ENCODE measurements at regions not wholly inside any gene's neighbourhood (a gene's known extent, or its start where the extent isn't known, plus 50 kb on each side); places are given as distances from the start of the nearest gene placed in this dataset.

DNA sequence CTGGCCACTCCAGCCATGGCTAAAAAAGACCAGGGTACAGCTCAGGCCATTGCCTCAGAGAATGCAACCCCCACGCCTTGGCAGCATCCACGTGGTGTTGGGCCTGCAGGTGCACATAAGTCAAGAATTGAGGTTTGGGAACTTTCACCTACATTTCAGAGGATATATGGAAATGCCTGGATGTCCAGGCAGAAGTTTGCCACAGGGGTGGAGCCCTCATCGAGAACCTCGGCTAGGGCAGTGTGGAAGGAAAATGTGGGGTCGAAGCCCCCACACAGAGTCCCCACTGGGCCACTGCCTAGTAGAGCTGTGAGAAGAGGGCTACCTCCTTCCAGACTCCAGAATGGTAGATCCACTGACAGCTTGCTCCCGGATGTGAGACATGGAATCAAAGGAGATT lies 477.3 kb downstream of the LPIN1 start:
- Histone ChIP-seq H3K27ac (no peak overlapping the region), H3K4me3 (no peak overlapping the region)
- TF ChIP-seq, protein P1, sequence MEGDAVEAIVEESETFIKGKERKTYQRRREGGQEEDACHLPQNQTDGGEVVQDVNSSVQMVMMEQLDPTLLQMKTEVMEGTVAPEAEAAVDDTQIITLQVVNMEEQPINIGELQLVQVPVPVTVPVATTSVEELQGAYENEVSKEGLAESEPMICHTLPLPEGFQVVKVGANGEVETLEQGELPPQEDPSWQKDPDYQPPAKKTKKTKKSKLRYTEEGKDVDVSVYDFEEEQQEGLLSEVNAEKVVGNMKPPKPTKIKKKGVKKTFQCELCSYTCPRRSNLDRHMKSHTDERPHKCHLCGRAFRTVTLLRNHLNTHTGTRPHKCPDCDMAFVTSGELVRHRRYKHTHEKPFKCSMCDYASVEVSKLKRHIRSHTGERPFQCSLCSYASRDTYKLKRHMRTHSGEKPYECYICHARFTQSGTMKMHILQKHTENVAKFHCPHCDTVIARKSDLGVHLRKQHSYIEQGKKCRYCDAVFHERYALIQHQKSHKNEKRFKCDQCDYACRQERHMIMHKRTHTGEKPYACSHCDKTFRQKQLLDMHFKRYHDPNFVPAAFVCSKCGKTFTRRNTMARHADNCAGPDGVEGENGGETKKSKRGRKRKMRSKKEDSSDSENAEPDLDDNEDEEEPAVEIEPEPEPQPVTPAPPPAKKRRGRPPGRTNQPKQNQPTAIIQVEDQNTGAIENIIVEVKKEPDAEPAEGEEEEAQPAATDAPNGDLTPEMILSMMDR (IDR thresholded peaks at IDR 0.05), result no peak
- DNase-seq (ENCODE audit: low spot score), result no peak

DNA sequence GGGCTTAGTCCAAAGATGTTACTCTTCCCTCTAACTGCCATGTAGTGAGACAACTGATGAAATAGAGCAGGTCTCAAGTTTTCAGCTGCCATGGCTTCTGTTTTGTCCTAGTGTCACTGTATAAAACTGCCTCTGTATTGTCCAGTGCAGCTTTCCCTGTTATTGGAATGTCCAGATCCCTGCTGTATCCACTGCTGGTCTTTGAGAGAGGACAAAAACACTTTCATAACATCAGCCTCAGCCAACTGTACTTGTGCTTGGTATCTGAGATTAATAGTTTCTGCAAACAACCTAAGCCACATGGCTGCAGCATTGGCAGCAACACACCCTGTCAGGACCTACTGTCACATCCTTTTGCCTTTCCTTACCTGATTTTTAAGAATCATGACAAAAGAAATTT lies 480.2 kb downstream of the LPIN1 start:
- no peak overlapping the region for H3K4me3 ChIP-seq
- TF ChIP-seq, protein P1 (IDR thresholded peaks at IDR 0.05), result no peak
- DNase-seq (ENCODE audit: low spot score), result no peak
- no peak overlapping the region for H3K27ac ChIP-seq

DNA sequence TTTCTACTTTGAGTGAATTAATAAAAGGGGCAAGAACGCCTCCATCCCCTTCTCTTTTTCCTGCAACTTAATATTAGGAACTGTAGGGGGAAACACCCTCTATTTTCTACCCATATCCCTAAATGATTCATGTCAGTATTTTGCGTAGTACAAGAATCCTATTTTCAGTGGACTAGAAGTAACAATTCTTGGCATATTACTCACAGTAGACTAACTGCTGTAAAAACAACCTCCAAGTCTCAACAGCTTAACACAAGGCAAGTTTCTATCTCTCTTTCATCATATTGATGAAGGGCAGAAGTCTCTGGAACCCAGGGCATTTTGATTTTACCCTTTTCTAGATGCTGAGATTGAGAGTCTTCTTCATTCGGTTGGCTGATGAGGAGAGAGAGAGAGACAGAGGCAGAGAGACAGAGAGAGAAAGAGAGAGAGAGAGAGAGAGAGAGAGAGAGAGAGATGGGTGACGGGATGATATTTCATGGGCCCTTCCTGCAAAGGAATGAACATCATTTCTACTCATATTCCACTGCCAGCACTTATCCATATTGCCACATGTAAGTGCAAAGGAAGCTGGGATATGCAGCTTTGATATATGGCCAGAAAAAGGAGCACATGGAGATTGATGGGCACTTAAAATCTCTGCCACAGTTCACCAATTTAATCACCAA lies 481.6 kb downstream of the LPIN1 start:
- H3K27ac ChIP-seq, result no peak overlapping the region

DNA sequence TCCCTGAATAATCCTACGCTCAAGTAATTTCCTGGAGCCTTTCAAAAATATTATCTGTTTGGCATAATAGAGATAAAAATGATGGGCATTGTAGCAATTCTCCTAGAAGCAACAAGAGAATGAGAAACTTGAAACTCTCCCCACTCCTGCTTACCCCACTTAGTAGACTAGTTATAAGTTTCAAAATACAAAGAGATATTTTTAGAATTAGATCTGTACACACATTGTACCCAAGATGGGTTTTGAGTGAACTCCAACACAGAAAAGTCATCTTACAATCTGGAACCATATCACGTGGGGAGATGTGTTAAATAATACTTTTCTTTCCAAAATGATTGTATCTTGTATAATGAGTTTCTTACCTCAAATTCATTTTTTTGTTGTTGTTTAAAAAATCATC lies 484.9 kb downstream of the LPIN1 start:
- no peak for DNase-seq (ENCODE audit: low spot score)
- H3K4me3 ChIP-seq, result no peak overlapping the region
- no peak overlapping the region for H3K27ac ChIP-seq
- TF ChIP-seq, protein P1 (IDR thresholded peaks at IDR 0.05), result no peak

More for the DNA sequence above, 481.6 kb downstream of the LPIN1 start:
- H3K4me3 ChIP-seq, result no peak overlapping the region
- TF ChIP-seq, protein P1 (IDR thresholded peaks at IDR 0.05), result no peak
- no peak for DNase-seq (ENCODE audit: low spot score)

DNA sequence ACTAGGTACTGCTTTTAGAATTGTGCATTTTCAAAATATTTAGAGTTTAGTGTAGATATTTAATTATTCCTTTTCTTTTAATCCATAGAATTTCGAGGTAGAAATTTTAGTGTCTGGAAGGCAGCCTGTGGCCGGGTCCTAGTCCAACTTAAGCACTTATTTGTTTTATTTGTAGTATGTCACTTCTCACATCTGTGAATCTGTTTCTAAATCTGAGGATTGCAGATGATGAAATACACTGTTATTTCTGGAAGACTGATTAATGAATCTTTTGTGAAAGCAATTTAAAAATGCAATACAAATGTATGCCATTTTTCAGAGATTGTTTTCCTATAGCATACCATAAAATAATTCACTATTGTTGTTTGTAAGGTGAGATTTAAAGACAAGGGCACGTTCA lies 483.9 kb upstream of the TRIB2 start:
- DNase-seq (ENCODE audit: low spot score), result no peak
- Histone ChIP-seq H3K4me3 (no peak overlapping the region), H3K27ac (no peak overlapping the region)
- TF ChIP-seq, protein P1 (IDR thresholded peaks at IDR 0.05), result no peak

DNA sequence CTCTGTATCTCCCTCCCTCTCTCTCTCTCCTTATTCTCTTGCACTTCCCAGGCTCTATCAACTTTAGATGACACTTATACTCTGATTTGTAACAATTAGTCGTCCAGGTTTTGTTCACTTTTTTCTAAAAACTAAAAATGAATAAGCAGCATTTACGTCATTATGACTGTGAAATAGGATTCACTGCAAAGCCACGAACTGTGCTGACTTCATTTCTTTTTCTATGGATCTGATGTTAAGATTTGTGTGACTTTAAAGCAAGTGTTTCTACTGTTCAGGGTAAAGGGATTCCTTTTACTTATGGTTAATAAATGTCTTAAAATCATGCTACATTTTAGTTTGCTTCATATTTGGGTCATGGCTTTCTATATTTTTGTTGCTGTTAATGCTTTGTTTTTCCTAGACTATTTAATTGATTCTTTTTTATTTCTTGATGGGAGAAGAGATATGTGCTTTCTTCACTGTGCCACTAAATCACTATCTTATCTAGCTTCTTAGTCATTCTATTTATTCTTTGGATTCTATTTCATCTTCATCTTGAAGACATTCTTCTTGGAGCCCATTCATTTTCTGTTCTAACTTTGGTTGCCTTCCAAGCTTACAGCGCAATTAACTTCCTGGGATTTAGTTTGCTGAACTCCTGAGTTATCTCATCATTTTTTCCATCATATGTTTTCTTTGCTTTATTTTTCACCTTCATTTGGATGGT lies 480.4 kb upstream of the TRIB2 start:
- no peak for DNase-seq (ENCODE audit: low spot score)
- H3K4me3 ChIP-seq, result no peak overlapping the region
- TF ChIP-seq, protein P1 (IDR thresholded peaks at IDR 0.05), result no peak
- no peak overlapping the region for H3K27ac ChIP-seq

DNA sequence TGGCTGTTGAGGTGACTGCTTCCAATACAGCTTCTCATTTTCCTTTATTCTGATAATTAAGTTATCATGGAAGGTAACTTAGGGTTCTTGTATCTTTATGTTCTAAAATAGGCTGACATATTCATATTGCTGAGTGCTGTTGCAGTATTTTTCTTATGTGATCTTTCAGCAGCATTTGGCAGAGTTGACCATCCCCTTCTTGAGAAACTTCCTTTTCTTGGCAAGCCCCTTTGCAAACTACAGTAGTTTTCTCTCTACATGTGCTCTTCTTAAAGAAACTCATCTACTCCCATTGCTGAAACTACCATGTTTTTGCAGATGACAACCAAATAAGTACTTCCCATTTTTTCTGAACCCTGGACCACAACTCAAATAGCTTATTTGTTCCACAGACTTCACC lies 476.5 kb upstream of the TRIB2 start:
- Histone ChIP-seq H3K27ac (no peak overlapping the region), H3K4me3 (no peak overlapping the region)
- TF ChIP-seq, protein P1 (IDR thresholded peaks at IDR 0.05), result no peak
- DNase-seq (ENCODE audit: low spot score), result no peak

Measured in coronary artery (tissue), 2 donors.